ENCODE measurements at regions not wholly inside any gene's neighbourhood (a gene's known extent, or its start where the extent isn't known, plus 50 kb on each side); places are given as distances from the start of the nearest gene placed in this dataset.

DNA sequence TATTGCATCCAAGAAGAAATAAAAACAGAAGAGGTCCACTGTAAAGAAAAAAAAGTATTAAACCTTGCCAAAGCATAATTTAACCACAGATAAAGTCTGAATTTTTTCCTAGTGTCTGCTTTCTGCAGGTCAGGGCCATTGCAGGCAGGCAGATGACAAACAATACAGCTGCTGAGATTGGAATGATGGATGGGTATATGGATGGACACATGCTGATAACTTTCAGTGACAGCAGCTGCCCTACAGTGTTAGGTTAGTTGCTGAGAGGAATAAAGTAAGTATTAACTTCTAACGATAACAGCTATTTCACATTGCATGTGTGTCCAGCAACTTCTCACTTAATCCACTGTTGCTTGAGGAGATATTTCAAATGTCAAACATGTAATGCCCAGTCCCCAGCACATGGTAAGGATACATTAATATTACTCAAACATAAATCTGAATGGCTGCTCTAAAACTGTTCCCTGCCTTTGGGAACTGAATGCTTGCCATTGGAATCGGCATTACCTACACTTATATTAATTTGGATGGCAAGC is 515.3 kb downstream of the RMST start:
- Mint-ChIP-seq H3K4me3 (ENCODE audit: unreplicated experiment) (no peak overlapping the region), H3K27me3 (ENCODE audit: unreplicated experiment) (no peaks in the 10 kb centered on the region), H3K9me3 (ENCODE audit: unreplicated experiment) (peaks cover 2% of the 10 kb centered on the region), H3K4me1 (ENCODE audit: low read depth, unreplicated experiment) (peaks cover 3% of the 10 kb centered on the region), H3K36me3 (ENCODE audit: unreplicated experiment) (peaks cover 10% of the 10 kb centered on the region), H3K27ac (ENCODE audit: unreplicated experiment) (no peak overlapping the region)
- DNase-seq = no peak
- TF ChIP-seq, protein P1, sequence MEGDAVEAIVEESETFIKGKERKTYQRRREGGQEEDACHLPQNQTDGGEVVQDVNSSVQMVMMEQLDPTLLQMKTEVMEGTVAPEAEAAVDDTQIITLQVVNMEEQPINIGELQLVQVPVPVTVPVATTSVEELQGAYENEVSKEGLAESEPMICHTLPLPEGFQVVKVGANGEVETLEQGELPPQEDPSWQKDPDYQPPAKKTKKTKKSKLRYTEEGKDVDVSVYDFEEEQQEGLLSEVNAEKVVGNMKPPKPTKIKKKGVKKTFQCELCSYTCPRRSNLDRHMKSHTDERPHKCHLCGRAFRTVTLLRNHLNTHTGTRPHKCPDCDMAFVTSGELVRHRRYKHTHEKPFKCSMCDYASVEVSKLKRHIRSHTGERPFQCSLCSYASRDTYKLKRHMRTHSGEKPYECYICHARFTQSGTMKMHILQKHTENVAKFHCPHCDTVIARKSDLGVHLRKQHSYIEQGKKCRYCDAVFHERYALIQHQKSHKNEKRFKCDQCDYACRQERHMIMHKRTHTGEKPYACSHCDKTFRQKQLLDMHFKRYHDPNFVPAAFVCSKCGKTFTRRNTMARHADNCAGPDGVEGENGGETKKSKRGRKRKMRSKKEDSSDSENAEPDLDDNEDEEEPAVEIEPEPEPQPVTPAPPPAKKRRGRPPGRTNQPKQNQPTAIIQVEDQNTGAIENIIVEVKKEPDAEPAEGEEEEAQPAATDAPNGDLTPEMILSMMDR (IDR thresholded peaks at IDR 0.05; ENCODE audit: partially characterized antibody, unreplicated experiment) = no peak

DNA sequence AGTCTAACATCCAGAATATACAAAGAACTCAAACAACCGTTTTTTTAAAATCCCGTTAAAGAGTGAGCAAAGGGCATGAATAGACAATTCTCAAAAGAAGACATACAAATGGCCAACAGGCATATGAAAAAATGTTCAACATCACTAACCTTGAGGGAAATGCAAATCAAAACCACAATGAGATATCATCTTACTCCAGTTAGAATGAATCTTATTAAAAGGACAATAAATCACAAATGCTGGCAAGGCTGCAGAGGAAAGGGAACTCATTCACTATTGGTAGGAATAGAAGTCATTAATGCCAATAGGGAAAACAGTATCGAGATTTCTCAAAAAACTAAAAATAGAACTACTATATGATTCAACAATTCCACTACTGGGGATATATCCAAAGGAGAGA is 520.1 kb downstream of the RMST start:
- H3K36me3 Mint-ChIP-seq (ENCODE audit: unreplicated experiment) = peaks cover 10% of the 10 kb centered on the region
- H3K27ac Mint-ChIP-seq (ENCODE audit: unreplicated experiment) = no peak overlapping the region
- H3K4me1 Mint-ChIP-seq (ENCODE audit: low read depth, unreplicated experiment) = peaks cover 3% of the 10 kb centered on the region
- no peak for DNase-seq
- H3K27me3 Mint-ChIP-seq (ENCODE audit: unreplicated experiment) = no peaks in the 10 kb centered on the region
- TF ChIP-seq, protein P1 (IDR thresholded peaks at IDR 0.05; ENCODE audit: partially characterized antibody, unreplicated experiment) = no peak
- H3K4me3 Mint-ChIP-seq (ENCODE audit: unreplicated experiment) = no peak overlapping the region
- peaks cover 2% of the 10 kb centered on the region for H3K9me3 Mint-ChIP-seq (ENCODE audit: unreplicated experiment)

DNA sequence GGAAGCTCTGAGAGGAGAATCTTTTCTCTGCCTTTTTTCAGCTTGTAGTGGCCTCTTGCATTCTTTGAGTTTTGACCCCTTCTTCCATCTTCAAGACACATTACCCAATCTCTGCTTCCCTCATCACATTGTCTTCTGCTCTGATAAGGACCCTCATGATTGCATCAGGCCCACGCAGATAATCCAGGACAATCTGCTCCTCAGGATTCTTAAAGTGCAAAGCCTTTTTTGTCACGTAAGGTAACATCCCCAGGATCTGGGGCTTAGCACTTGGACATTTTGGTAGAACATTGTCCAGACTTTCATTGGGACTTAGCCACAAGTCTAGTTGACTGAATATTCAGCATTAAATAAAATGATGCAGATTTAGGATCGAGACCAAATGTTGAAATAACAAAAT is 521.2 kb downstream of the RMST start:
- Mint-ChIP-seq H3K4me3 (ENCODE audit: unreplicated experiment) (no peak overlapping the region), H3K27ac (ENCODE audit: unreplicated experiment) (no peak overlapping the region), H3K4me1 (ENCODE audit: low read depth, unreplicated experiment) (peaks cover 3% of the 10 kb centered on the region), H3K36me3 (ENCODE audit: unreplicated experiment) (peaks cover 10% of the 10 kb centered on the region), H3K9me3 (ENCODE audit: unreplicated experiment) (peaks cover 2% of the 10 kb centered on the region), H3K27me3 (ENCODE audit: unreplicated experiment) (no peaks in the 10 kb centered on the region)
- DNase-seq = no peak
- TF ChIP-seq, protein P1 (IDR thresholded peaks at IDR 0.05; ENCODE audit: partially characterized antibody, unreplicated experiment) = no peak

GRCh38 chr12:97984436-97984835 is 521.8 kb downstream of the RMST start:
- no peak overlapping the region for H3K4me3 Mint-ChIP-seq (ENCODE audit: unreplicated experiment)
- H3K36me3 Mint-ChIP-seq (ENCODE audit: unreplicated experiment) = peaks cover 10% of the 10 kb centered on the region
- H3K27me3 Mint-ChIP-seq (ENCODE audit: unreplicated experiment) = no peaks in the 10 kb centered on the region
- peaks cover 3% of the 10 kb centered on the region for H3K4me1 Mint-ChIP-seq (ENCODE audit: low read depth, unreplicated experiment)
- no peak for DNase-seq
- no peak overlapping the region for H3K27ac Mint-ChIP-seq (ENCODE audit: unreplicated experiment)
- TF ChIP-seq, protein P1 (IDR thresholded peaks at IDR 0.05; ENCODE audit: partially characterized antibody, unreplicated experiment) = no peak
- H3K9me3 Mint-ChIP-seq (ENCODE audit: unreplicated experiment) = peaks cover 2% of the 10 kb centered on the region

DNA sequence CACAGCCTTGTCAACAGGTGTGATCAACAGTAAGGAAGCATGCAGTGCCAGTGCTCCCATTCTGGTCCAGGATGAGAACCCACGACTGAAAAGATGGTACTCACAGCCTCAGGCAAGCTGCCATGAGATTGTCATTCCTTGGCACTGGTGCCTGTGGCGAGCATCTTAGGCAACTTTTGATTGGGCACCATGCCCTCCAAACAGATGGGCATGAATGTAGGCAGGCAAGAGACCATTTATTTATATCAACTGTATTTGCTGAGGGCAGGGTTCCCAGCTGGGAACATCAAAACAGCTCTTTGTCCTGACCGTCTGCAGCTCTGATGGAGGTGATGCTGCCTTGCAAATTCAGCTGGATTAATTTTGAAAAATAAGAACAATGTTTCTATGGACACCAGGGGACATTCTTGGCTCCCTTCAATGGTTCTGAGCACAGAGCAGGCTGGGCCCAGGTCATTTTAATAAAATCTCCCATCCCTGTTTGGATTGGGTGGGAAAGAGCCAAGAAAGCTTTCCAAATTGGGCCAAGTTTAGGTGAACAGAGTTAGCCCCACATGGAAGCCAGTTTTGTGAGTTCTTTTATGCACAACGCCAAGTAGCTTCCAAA is 522.5 kb downstream of the RMST start:
- no peak for DNase-seq
- Mint-ChIP-seq H3K27ac (ENCODE audit: unreplicated experiment) (no peak overlapping the region), H3K36me3 (ENCODE audit: unreplicated experiment) (peaks cover 10% of the 10 kb centered on the region), H3K4me1 (ENCODE audit: low read depth, unreplicated experiment) (no peaks in the 10 kb centered on the region), H3K4me3 (ENCODE audit: unreplicated experiment) (no peak overlapping the region), H3K27me3 (ENCODE audit: unreplicated experiment) (no peaks in the 10 kb centered on the region), H3K9me3 (ENCODE audit: unreplicated experiment) (peaks cover 2% of the 10 kb centered on the region)
- TF ChIP-seq, protein P1 (IDR thresholded peaks at IDR 0.05; ENCODE audit: partially characterized antibody, unreplicated experiment) = no peak

Data from glutamatergic neuron (in vitro differentiated cells).